ENCODE measurements at regions not wholly inside any gene's neighbourhood (a gene's known extent, or its start where the extent isn't known, plus 50 kb on each side); places are given as distances from the start of the nearest gene placed in this dataset.

- Histone ChIP-seq H3K4me1 (ENCODE audit: control insufficient read depth, extremely low read depth, insufficient read depth, low read length) (peaks cover 4% of the 10 kb centered on the region), H3K27me3 (ENCODE audit: control insufficient read depth, extremely low read depth, insufficient read depth, low read length) (peaks cover 24% of the 10 kb centered on the region)
These were observed 212.0 kb upstream of the NFIA start for GRCh38 chr1:60870269-60870865.

GRCh38 chr1:60868901-60869663 lies 213.3 kb upstream of the NFIA start:
- Histone ChIP-seq H3K79me2 (ENCODE audit: control insufficient read depth, insufficient read depth, low read length) (no peaks in the 10 kb centered on the region), H3K36me3 (ENCODE audit: control insufficient read depth in 2 of 2, extremely low read depth in 1 of 2, insufficient read depth in 2 of 2, low read length in 2 of 2) (no peaks in the 10 kb centered on the region), H3K27ac (ENCODE audit: control insufficient read depth, insufficient read depth, low read length) (no peak overlapping the region), H3K4me2 (ENCODE audit: control insufficient read depth, extremely low read depth, insufficient read depth, low read depth, low read length) (no peak overlapping the region), H3K9me3 (ENCODE audit: control insufficient read depth, low read depth, low read length) (no peaks in the 10 kb centered on the region), H4K20me1 (ENCODE audit: control insufficient read depth, extremely low read depth, insufficient read depth, low read length) (no peaks in the 10 kb centered on the region), H2AFZ (ENCODE audit: control insufficient read depth, low read length) (no peak overlapping the region), H3K27me3 (ENCODE audit: control insufficient read depth, extremely low read depth, insufficient read depth, low read length) (peaks cover 27% of the 10 kb centered on the region), H3K4me1 (ENCODE audit: control insufficient read depth, extremely low read depth, insufficient read depth, low read length) (no peaks in the 10 kb centered on the region), H3K9me1 (ENCODE audit: control insufficient read depth, extremely low read depth, insufficient read depth, low read length) (no peaks in the 10 kb centered on the region), H3K4me3 (ENCODE audit: control insufficient read depth in 2 of 3, extremely low read depth in 1 of 3, insufficient read depth in 2 of 3, low read depth in 1 of 3, low read length in 3 of 3) (no peak overlapping the region), H3K9ac (ENCODE audit: control insufficient read depth, extremely low read depth, insufficient read depth, low read length) (no peak overlapping the region)
- DNase-seq (ENCODE audit: low read depth, low spot score) = no peak
- no peak for FAIRE-seq
- TF ChIP-seq CTCF (optimal IDR thresholded peaks at IDR 0.05 in 1 of 3, IDR thresholded peaks at IDR 0.05 in 1 of 3, conservative IDR thresholded peaks at IDR 0.05 in 1 of 3; ENCODE audit: extremely low read depth in 1 of 3, insufficient read depth in 2 of 3, low read length in 3 of 3) (no peak), EZH2 (IDR thresholded peaks at IDR 0.05; ENCODE audit: low read length) (no peak)
- dilution Hi-C loops (cut with MboI; ENCODE audit: extremely low pct_ligation_motif_present, low sequenced_read_pairs) = no loop called here

More at GRCh38 chr1:60870269-60870865, 212.0 kb upstream of the NFIA start:
- dilution Hi-C loops (cut with MboI; ENCODE audit: extremely low pct_ligation_motif_present, low sequenced_read_pairs) = no loop called here
- H4K20me1 ChIP-seq (ENCODE audit: control insufficient read depth, extremely low read depth, insufficient read depth, low read length) = no peaks in the 10 kb centered on the region
- H3K9ac ChIP-seq (ENCODE audit: control insufficient read depth, extremely low read depth, insufficient read depth, low read length) = no peak overlapping the region
- H3K36me3 ChIP-seq (ENCODE audit: control insufficient read depth in 2 of 2, extremely low read depth in 1 of 2, insufficient read depth in 2 of 2, low read length in 2 of 2) = no peaks in the 10 kb centered on the region
- H3K9me3 ChIP-seq (ENCODE audit: control insufficient read depth, low read depth, low read length) = no peaks in the 10 kb centered on the region
- FAIRE-seq = no peak
- no peak overlapping the region for H3K27ac ChIP-seq (ENCODE audit: control insufficient read depth, insufficient read depth, low read length)
- no peaks in the 10 kb centered on the region for H3K79me2 ChIP-seq (ENCODE audit: control insufficient read depth, insufficient read depth, low read length)
- H3K4me2 ChIP-seq (ENCODE audit: control insufficient read depth, extremely low read depth, insufficient read depth, low read depth, low read length) = no peak overlapping the region
- no peaks in the 10 kb centered on the region for H3K9me1 ChIP-seq (ENCODE audit: control insufficient read depth, extremely low read depth, insufficient read depth, low read length)
- H2AFZ ChIP-seq (ENCODE audit: control insufficient read depth, low read length) = no peak overlapping the region
- H3K4me3 ChIP-seq (ENCODE audit: control insufficient read depth in 2 of 3, extremely low read depth in 1 of 3, insufficient read depth in 2 of 3, low read depth in 1 of 3, low read length in 3 of 3) = no peak overlapping the region
- no peak for TF ChIP-seq CTCF (optimal IDR thresholded peaks at IDR 0.05 in 1 of 3, IDR thresholded peaks at IDR 0.05 in 1 of 3, conservative IDR thresholded peaks at IDR 0.05 in 1 of 3; ENCODE audit: extremely low read depth in 1 of 3, insufficient read depth in 2 of 3, low read length in 3 of 3)
- TF ChIP-seq EZH2 (IDR thresholded peaks at IDR 0.05; ENCODE audit: low read length) = no peak
- DNase-seq (ENCODE audit: low read depth, low spot score) = no peak

Data from keratinocyte (primary cell).